ENCODE measurements at regions not wholly inside any gene's neighbourhood (a gene's known extent, or its start where the extent isn't known, plus 50 kb on each side); places are given as distances from the start of the nearest gene placed in this dataset.

GRCh38 chr4:179328627-179329026, 1886.4 kb upstream of the AGA start:
- H3K9ac ChIP-seq (ENCODE audit: low read length in 3 of 3) = no peak overlapping the region
- H3K4me1 ChIP-seq (ENCODE audit: control insufficient read depth in 2 of 3, insufficient read depth in 2 of 3, low read depth in 1 of 3, low read length in 3 of 3) = no peaks in the 10 kb centered on the region
- intact Hi-C loops (cut with DNase I) = no loop called here
- FAIRE-seq = no peak
- TF ChIP-seq, protein P1, sequence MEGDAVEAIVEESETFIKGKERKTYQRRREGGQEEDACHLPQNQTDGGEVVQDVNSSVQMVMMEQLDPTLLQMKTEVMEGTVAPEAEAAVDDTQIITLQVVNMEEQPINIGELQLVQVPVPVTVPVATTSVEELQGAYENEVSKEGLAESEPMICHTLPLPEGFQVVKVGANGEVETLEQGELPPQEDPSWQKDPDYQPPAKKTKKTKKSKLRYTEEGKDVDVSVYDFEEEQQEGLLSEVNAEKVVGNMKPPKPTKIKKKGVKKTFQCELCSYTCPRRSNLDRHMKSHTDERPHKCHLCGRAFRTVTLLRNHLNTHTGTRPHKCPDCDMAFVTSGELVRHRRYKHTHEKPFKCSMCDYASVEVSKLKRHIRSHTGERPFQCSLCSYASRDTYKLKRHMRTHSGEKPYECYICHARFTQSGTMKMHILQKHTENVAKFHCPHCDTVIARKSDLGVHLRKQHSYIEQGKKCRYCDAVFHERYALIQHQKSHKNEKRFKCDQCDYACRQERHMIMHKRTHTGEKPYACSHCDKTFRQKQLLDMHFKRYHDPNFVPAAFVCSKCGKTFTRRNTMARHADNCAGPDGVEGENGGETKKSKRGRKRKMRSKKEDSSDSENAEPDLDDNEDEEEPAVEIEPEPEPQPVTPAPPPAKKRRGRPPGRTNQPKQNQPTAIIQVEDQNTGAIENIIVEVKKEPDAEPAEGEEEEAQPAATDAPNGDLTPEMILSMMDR (IDR thresholded peaks at IDR 0.05; ENCODE audit: borderline replicate concordance, extremely low read depth, insufficient read depth) = no peak
- H3K4me3 ChIP-seq (ENCODE audit: low read length in 3 of 3) = no peak overlapping the region
- H3K36me3 ChIP-seq (ENCODE audit: control insufficient read depth in 2 of 3, insufficient read depth in 3 of 3, low read length in 3 of 3) = no peaks in the 10 kb centered on the region
- no peaks in the 10 kb centered on the region for H3K9me3 ChIP-seq (ENCODE audit: control insufficient read depth in 2 of 3, insufficient read depth in 1 of 3, low read length in 3 of 3)
- no peak overlapping the region for H3K27ac ChIP-seq (ENCODE audit: low read depth in 2 of 2, low read length in 2 of 2)
- no peak for DNase-seq
- no peaks in the 10 kb centered on the region for H3K27me3 ChIP-seq (ENCODE audit: control insufficient read depth, insufficient read depth, low read length)

DNA sequence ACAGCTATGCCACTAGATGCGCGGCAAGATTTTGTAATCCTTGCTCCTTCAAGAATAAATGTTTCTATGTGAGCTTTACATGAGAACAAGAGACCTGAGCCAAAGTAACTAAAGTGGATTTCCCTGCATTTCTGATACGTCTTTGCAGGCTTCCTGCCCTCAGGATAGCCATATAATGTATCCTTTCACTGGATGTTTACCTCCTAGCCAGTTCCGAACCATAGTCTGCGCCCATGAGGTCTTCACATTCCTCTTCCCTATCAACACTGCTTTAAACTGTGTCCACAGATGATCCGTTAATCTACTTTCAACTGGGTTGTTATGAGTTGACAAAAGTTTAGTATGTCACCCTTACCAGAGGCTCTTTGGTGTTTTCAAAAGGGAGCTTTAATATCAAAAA, 1889.1 kb upstream of the AGA start:
- TF ChIP-seq, protein P1 (IDR thresholded peaks at IDR 0.05; ENCODE audit: borderline replicate concordance, extremely low read depth, insufficient read depth) = no peak
- Histone ChIP-seq H3K27ac (ENCODE audit: low read depth in 2 of 2, low read length in 2 of 2) (no peak overlapping the region), H3K9me3 (ENCODE audit: control insufficient read depth in 2 of 3, insufficient read depth in 1 of 3, low read length in 3 of 3) (no peaks in the 10 kb centered on the region), H3K4me1 (ENCODE audit: control insufficient read depth in 2 of 3, insufficient read depth in 2 of 3, low read depth in 1 of 3, low read length in 3 of 3) (no peaks in the 10 kb centered on the region), H3K9ac (ENCODE audit: low read length in 3 of 3) (no peak overlapping the region), H3K27me3 (ENCODE audit: control insufficient read depth, insufficient read depth, low read length) (no peaks in the 10 kb centered on the region), H3K4me3 (ENCODE audit: low read length in 3 of 3) (no peak overlapping the region), H3K36me3 (ENCODE audit: control insufficient read depth in 2 of 3, insufficient read depth in 3 of 3, low read length in 3 of 3) (no peaks in the 10 kb centered on the region)
- DNase-seq (no peak), FAIRE-seq (no peak)
- intact Hi-C loops (cut with DNase I) = no loop called here

GRCh38 chr4:179344861-179345260, 1902.6 kb upstream of the AGA start:
- Histone ChIP-seq H3K27me3 (ENCODE audit: control insufficient read depth, insufficient read depth, low read length) (no peaks in the 10 kb centered on the region), H3K36me3 (ENCODE audit: control insufficient read depth in 2 of 3, insufficient read depth in 3 of 3, low read length in 3 of 3) (no peaks in the 10 kb centered on the region), H3K9ac (ENCODE audit: low read length in 3 of 3) (no peak overlapping the region), H3K4me1 (ENCODE audit: control insufficient read depth in 2 of 3, insufficient read depth in 2 of 3, low read depth in 1 of 3, low read length in 3 of 3) (no peaks in the 10 kb centered on the region), H3K4me3 (ENCODE audit: low read length in 3 of 3) (no peak overlapping the region), H3K9me3 (ENCODE audit: control insufficient read depth in 2 of 3, insufficient read depth in 1 of 3, low read length in 3 of 3) (no peaks in the 10 kb centered on the region), H3K27ac (ENCODE audit: low read depth in 2 of 2, low read length in 2 of 2) (no peak overlapping the region)
- no peak for FAIRE-seq
- TF ChIP-seq, protein P1 (IDR thresholded peaks at IDR 0.05; ENCODE audit: borderline replicate concordance, extremely low read depth, insufficient read depth) = no peak
- intact Hi-C loops (cut with DNase I) = no loop called here
- DNase-seq = no peak

- H3K9me3 ChIP-seq (ENCODE audit: control insufficient read depth in 2 of 3, insufficient read depth in 1 of 3, low read length in 3 of 3) = no peaks in the 10 kb centered on the region
- no peaks in the 10 kb centered on the region for H3K4me1 ChIP-seq (ENCODE audit: control insufficient read depth in 2 of 3, insufficient read depth in 2 of 3, low read depth in 1 of 3, low read length in 3 of 3)
- TF ChIP-seq, protein P1 (IDR thresholded peaks at IDR 0.05; ENCODE audit: borderline replicate concordance, extremely low read depth, insufficient read depth) = no peak
- intact Hi-C loops (cut with DNase I) = no loop called here
- no peak for FAIRE-seq
- no peak overlapping the region for H3K4me3 ChIP-seq (ENCODE audit: low read length in 3 of 3)
- no peak overlapping the region for H3K27ac ChIP-seq (ENCODE audit: low read depth in 2 of 2, low read length in 2 of 2)
- H3K36me3 ChIP-seq (ENCODE audit: control insufficient read depth in 2 of 3, insufficient read depth in 3 of 3, low read length in 3 of 3) = no peaks in the 10 kb centered on the region
- DNase-seq = no peak
- H3K9ac ChIP-seq (ENCODE audit: low read length in 3 of 3) = no peak overlapping the region
- no peaks in the 10 kb centered on the region for H3K27me3 ChIP-seq (ENCODE audit: control insufficient read depth, insufficient read depth, low read length)
These were observed 1910.0 kb upstream of the AGA start for GRCh38 chr4:179352221-179352620.

Measured in kidney (tissue), 13 donors.